Breast epithelium (tissue), 3 donors: ENCODE measurements at regions not wholly inside any gene's neighbourhood (a gene's known extent, or its start where the extent isn't known, plus 50 kb on each side); places are given as distances from the start of the nearest gene placed in this dataset.

Source experiments
- CTCF ChIP-seq, 3 donors: fragments of 450-650 bp; IDR thresholded peaks; one replicate each; pipeline ENCODE4 v1.5.1; 2016 to 2017; ENCODE audit warnings: antibody characterized with exemption in 3 of 3, mild to moderate bottlenecking in 3 of 3, moderate library complexity in 3 of 3
- POLR2A ChIP-seq: fragments of 450-650 bp; IDR thresholded peaks from one replicate; pipeline ENCODE4 v1.6.1; 2016; ENCODE audit warnings: antibody characterized with exemption, mild to moderate bottlenecking, moderate library complexity

GRCh38 chr16:54400261-54400660, 113.7 kb upstream of the IRX3 start:
- TF ChIP-seq POLR2A: no peak
- TF ChIP-seq CTCF (IDR thresholded peaks at IDR 0.05): no peak
